ENCODE measurements at regions not wholly inside any gene's neighbourhood (a gene's known extent, or its start where the extent isn't known, plus 50 kb on each side); places are given as distances from the start of the nearest gene placed in this dataset.
"Not testable (repeated sequence)": the region's sequence is repeated elsewhere in the genome, so short reads cannot be mapped to it uniquely, and the experiment has no call there.

- DNase-seq (ENCODE audit: low spot score): no peak
- in situ Hi-C loops (cut with MboI; ENCODE audit: low sequenced_read_pairs, unreplicated experiment): no loop called here
- no peak for TF ChIP-seq CTCF (IDR thresholded peaks at IDR 0.05; ENCODE audit: borderline replicate concordance, control extremely low read depth, extremely low read depth, insufficient read depth, missing control alignments)
These were observed 142.8 kb upstream of the CALCR start for GRCh38 chr7:93717217-93717900.

- DNase-seq (ENCODE audit: low spot score): peak; percentile 11
- TF ChIP-seq CTCF (IDR thresholded peaks at IDR 0.05; ENCODE audit: borderline replicate concordance, control extremely low read depth, extremely low read depth, insufficient read depth, missing control alignments): peak; percentile 10
- in situ Hi-C loops (cut with MboI; ENCODE audit: low sequenced_read_pairs, unreplicated experiment): no loop called here
These were observed 140.7 kb upstream of the CALCR start for GRCh38 chr7:93715234-93715633.

DNA sequence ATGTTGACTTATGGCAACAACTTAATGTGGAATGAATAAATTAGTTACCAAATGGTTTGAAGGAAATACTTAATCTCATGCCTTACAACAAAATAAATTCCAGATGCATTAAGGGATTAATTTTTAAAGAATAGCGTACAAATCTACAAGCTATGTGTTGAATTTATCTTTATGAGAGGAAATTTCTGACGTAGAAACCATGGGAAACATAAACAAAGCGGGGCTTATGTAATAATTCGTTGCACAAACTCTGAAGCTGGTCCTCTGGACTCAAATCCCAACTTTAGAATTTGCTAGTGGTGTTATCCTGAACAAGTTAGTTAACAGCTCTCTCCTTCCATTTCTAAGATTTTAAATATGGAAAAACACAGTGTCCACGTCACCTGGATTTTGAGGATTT is 137.4 kb upstream of the CALCR start:
- no peak for TF ChIP-seq CTCF (IDR thresholded peaks at IDR 0.05; ENCODE audit: borderline replicate concordance, control extremely low read depth, extremely low read depth, insufficient read depth, missing control alignments)
- in situ Hi-C loops (cut with MboI; ENCODE audit: low sequenced_read_pairs, unreplicated experiment): no loop called here
- no peak for DNase-seq (ENCODE audit: low spot score)

DNA sequence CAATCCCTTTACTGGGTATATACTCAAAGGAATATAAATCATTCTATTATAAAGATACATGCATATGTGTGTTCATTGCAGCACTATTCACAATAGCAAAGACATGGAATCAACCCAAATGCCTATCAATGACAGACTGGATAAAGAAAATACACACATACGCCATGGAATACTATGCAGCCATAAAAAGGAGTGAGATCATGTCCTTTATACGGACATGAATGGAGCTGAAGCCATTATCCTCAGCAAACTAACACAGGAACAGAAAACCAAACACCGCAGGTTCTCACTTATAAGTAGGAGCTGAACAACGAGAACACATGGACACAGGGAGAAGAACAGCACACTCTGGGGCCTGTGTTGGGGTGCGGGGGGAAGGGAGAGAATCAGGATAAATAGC is 133.7 kb upstream of the CALCR start:
- in situ Hi-C loops (cut with MboI; ENCODE audit: low sequenced_read_pairs, unreplicated experiment); DNase-seq (ENCODE audit: low spot score): not testable (repeated sequence)

- DNase-seq (ENCODE audit: low spot score): no peak
- in situ Hi-C loops (cut with MboI; ENCODE audit: low sequenced_read_pairs, unreplicated experiment): no loop called here
- TF ChIP-seq CTCF (IDR thresholded peaks at IDR 0.05; ENCODE audit: borderline replicate concordance, control extremely low read depth, extremely low read depth, insufficient read depth, missing control alignments): no peak
These were observed 132.7 kb upstream of the CALCR start for GRCh38 chr7:93707249-93707648.

DNA sequence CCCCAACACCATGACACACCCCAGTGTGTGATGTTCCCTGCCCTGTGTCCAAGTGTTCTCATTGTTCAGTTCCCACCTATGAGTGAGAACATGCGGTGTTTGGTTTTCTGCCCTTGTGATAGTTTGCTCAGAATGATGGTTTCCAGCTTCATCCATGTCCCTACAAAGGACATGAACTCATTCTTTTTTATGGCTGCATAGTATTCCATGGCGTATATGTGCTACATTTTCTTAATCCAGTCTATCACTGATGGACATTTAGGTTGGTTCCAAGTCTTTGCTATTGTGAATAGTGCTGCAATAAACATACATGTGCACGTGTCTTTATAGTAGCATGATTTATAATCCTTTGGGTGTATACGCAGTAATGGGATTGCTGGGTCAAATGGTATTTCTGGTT is 131.6 kb upstream of the CALCR start:
- DNase-seq (ENCODE audit: low spot score); in situ Hi-C loops (cut with MboI; ENCODE audit: low sequenced_read_pairs, unreplicated experiment): not testable (repeated sequence)

DNA sequence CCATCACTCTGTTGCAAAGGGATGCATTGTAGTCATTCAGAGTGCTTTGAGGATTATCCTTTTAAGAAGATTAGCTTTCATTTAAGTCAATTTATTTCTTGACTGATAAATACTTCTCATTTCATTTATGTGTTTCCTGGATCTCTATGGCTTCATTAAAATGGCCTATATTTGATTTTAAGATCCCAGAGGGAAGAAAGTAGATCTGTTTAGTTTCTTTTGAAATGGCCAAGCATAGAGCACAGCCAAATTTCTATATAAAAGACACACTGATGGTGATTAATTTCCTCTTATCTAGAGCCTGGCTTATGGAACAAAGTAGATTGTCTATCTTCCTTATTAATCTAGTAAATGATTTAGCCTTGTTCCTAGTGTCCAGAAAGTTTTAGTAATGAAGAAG is 129.7 kb upstream of the CALCR start:
- in situ Hi-C loops (cut with MboI; ENCODE audit: low sequenced_read_pairs, unreplicated experiment): no loop called here
- TF ChIP-seq CTCF (IDR thresholded peaks at IDR 0.05; ENCODE audit: borderline replicate concordance, control extremely low read depth, extremely low read depth, insufficient read depth, missing control alignments): no peak
- DNase-seq (ENCODE audit: low spot score): no peak

DNA sequence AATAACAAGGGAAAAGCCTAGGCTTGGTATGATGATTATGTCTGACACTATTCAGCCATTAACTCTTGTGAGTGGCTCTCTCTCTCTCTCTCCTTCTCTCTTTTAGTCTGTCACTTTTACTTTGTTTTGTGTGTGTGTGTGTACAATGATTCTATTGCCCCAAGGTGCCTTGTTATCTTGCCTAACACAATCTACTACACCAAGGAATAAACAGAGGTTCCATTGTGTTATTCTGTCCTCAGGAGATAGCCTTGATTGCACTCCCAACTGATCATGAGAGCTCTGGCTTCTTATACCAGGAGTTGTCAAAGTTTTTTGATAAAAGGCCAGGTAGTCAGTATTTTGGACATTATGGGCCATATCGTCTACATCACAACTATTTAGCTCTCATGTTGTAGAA is 123.4 kb upstream of the CALCR start:
- in situ Hi-C loops (cut with MboI; ENCODE audit: low sequenced_read_pairs, unreplicated experiment): no loop called here
- TF ChIP-seq CTCF (IDR thresholded peaks at IDR 0.05; ENCODE audit: borderline replicate concordance, control extremely low read depth, extremely low read depth, insufficient read depth, missing control alignments): no peak
- DNase-seq (ENCODE audit: low spot score): no peak

Data from GM13976 (cell line).